KMS-11 (cell line): ENCODE measurements at regions not wholly inside any gene's neighbourhood (a gene's known extent, or its start where the extent isn't known, plus 50 kb on each side); places are given as distances from the start of the nearest gene placed in this dataset.

ENCODE experiments used
- H2AFZ ChIP-seq: fragments of 200-600 bp; sonication (generic); 2 replicates; pipeline ENCODE4 v1.6.1; 2016; ENCODE audit warnings: antibody characterized with exemption, mixed run types, low read depth
- H3K27ac ChIP-seq: fragments of 200-600 bp; sonication (generic); 2 replicates; pipeline ENCODE4 v1.6.1; 2016; ENCODE audit warnings: mild to moderate bottlenecking, mixed run types
- H3K27me3 ChIP-seq: fragments of 200-600 bp; sonication (generic); 2 replicates; pipeline ENCODE4 v1.6.1; 2017; ENCODE audit warnings: mild to moderate bottlenecking, low read depth, mixed run types, moderate library complexity; ENCODE audit not compliant: insufficient read depth
- H3K36me3 ChIP-seq: fragments of 200-600 bp; sonication (generic); 2 replicates; pipeline ENCODE4 v1.6.1; 2017; ENCODE audit warnings: mild to moderate bottlenecking, mixed run types; ENCODE audit not compliant: insufficient read depth
- H3K4me1 ChIP-seq: fragments of 200-600 bp; sonication (generic); 2 replicates; pipeline ENCODE4 v1.6.1; 2016; ENCODE audit warnings: mild to moderate bottlenecking, low read depth, mixed run types; ENCODE audit not compliant: poor library complexity, severe bottlenecking
- H3K4me2 ChIP-seq: fragments of 200-600 bp; sonication (generic); 2 replicates; pipeline ENCODE4 v1.7.0; 2016; ENCODE audit warnings: mild to moderate bottlenecking, mixed run types
- H3K4me3 ChIP-seq: fragments of 200-600 bp; sonication (generic); IDR thresholded peaks from 2 replicates; pipeline ENCODE4 v1.6.1; 2017; ENCODE audit warnings: low read depth, low read length, mixed read lengths; ENCODE audit not compliant: insufficient read depth
- H3K79me2 ChIP-seq: fragments of 200-600 bp; sonication (generic); 2 replicates; pipeline ENCODE4 v1.6.1; 2016; ENCODE audit warnings: low read depth, mixed run types; ENCODE audit not compliant: insufficient read depth
- H3K9ac ChIP-seq: fragments of 200-600 bp; sonication (generic); 2 replicates; pipeline ENCODE4 v1.6.1; 2016; ENCODE audit warnings: mild to moderate bottlenecking, mixed run types
- H4K20me1 ChIP-seq: fragments of 200-600 bp; sonication (generic); 2 replicates; pipeline ENCODE4 v1.6.1; 2016; ENCODE audit warnings: mild to moderate bottlenecking, mixed run types; ENCODE audit not compliant: insufficient read depth
- CTCF ChIP-seq: fragments of 200-600 bp; sonication (generic); conservative IDR thresholded peaks from 2 replicates; pipeline ENCODE4 v1.6.1; 2017; ENCODE audit warnings: low read depth, mild to moderate bottlenecking, antibody characterized with exemption, low read length, moderate library complexity, mixed read lengths

GRCh38 chrX:143095321-143095720 is 69.6 kb downstream of the SPANXN4 start:
- H3K27ac ChIP-seq = no peak overlapping the region
- no peak overlapping the region for H2AFZ ChIP-seq
- no peak overlapping the region for H3K4me3 ChIP-seq
- H4K20me1 ChIP-seq = no peaks in the 10 kb centered on the region
- H3K79me2 ChIP-seq = no peaks in the 10 kb centered on the region
- H3K27me3 ChIP-seq = no peaks in the 10 kb centered on the region
- H3K9ac ChIP-seq = no peak overlapping the region
- no peaks in the 10 kb centered on the region for H3K4me1 ChIP-seq
- H3K36me3 ChIP-seq = no peaks in the 10 kb centered on the region
- no peak for TF ChIP-seq CTCF
- H3K4me2 ChIP-seq = no peak overlapping the region

GRCh38 chrX:143094417-143095023 is 68.8 kb downstream of the SPANXN4 start:
- H2AFZ ChIP-seq = no peak overlapping the region
- no peaks in the 10 kb centered on the region for H3K79me2 ChIP-seq
- no peaks in the 10 kb centered on the region for H3K36me3 ChIP-seq
- no peak overlapping the region for H3K4me3 ChIP-seq
- no peak overlapping the region for H3K4me2 ChIP-seq
- no peaks in the 10 kb centered on the region for H3K4me1 ChIP-seq
- no peak for TF ChIP-seq CTCF
- no peaks in the 10 kb centered on the region for H3K27me3 ChIP-seq
- H4K20me1 ChIP-seq = no peaks in the 10 kb centered on the region
- H3K9ac ChIP-seq = no peak overlapping the region
- no peak overlapping the region for H3K27ac ChIP-seq
